B cell (primary cell): ENCODE measurements at regions not wholly inside any gene's neighbourhood (a gene's known extent, or its start where the extent isn't known, plus 50 kb on each side); places are given as distances from the start of the nearest gene placed in this dataset.

ENCODE experiments used
- EZH2 ChIP-seq: IDR thresholded peaks from 2 replicates; pipeline ENCODE4 v1.6.1; 2012; ENCODE audit warnings: borderline replicate concordance, low read depth, mild to moderate bottlenecking, moderate library complexity, low read length; ENCODE audit not compliant: insufficient read depth, poor library complexity, severe bottlenecking
- TF ChIP-seq, protein P1 (sequence below): fragments of 200-600 bp; IDR thresholded peaks from one replicate; pipeline ENCODE4 v1.8.0; 2022; ENCODE audit warnings: antibody characterized with exemption, mild to moderate bottlenecking

DNA sequence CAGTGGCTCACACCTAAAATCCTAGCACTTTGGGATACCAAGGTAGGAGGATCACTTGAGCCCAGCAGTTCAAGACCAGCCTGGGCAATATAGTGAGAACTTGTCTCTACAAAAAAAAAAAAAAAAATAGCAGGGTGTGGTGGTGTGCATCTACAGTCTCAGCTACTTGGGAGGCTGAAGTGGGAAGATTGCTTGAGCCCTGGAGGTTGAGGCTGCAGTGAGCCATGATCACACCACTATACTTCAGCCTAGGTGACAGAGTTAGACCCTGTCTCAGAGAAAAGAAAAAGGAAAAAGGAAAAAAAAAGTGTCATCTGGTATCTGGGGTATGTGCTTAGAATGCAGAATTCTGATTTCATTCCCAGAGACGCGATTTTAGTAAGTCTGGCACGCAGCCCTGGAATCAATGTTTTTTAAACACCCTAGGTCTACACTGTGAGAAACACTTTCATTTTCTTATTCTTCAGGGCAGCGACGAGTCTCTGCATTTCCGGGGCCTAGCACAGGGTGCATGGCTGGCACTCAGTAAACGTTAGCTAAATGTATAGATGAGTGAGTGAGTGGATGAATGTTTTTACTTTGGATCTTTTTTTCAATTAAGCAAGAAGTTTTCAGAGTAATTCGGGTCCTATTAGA lies 243.8 kb upstream of the PWP1 start:
- TF ChIP-seq, protein P1, sequence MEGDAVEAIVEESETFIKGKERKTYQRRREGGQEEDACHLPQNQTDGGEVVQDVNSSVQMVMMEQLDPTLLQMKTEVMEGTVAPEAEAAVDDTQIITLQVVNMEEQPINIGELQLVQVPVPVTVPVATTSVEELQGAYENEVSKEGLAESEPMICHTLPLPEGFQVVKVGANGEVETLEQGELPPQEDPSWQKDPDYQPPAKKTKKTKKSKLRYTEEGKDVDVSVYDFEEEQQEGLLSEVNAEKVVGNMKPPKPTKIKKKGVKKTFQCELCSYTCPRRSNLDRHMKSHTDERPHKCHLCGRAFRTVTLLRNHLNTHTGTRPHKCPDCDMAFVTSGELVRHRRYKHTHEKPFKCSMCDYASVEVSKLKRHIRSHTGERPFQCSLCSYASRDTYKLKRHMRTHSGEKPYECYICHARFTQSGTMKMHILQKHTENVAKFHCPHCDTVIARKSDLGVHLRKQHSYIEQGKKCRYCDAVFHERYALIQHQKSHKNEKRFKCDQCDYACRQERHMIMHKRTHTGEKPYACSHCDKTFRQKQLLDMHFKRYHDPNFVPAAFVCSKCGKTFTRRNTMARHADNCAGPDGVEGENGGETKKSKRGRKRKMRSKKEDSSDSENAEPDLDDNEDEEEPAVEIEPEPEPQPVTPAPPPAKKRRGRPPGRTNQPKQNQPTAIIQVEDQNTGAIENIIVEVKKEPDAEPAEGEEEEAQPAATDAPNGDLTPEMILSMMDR = no peak
- no peak for TF ChIP-seq EZH2
